H9 (cell line): ENCODE measurements at regions not wholly inside any gene's neighbourhood (a gene's known extent, or its start where the extent isn't known, plus 50 kb on each side); places are given as distances from the start of the nearest gene placed in this dataset.

Source experiments
- DNase-seq: peaks from one replicate; pipeline ENCODE4 v3.0.0-alpha.2; 2017
- H2AFZ ChIP-seq: one replicate; pipeline ENCODE4 v1.6.1; 2013; ENCODE audit warnings: mild to moderate bottlenecking, low read length, control low read depth, moderate library complexity
- H2AK5ac ChIP-seq: 2 replicates; pipeline ENCODE4 v1.6.1; 2013; ENCODE audit warnings: low read length, control low read depth, mixed read lengths; ENCODE audit not compliant: insufficient read length
- H2BK120ac ChIP-seq: one replicate; pipeline ENCODE4 v1.6.1; 2013; ENCODE audit warnings: low read depth, mild to moderate bottlenecking, low read length, control low read depth, inconsistent platforms; ENCODE audit not compliant: poor library complexity, severe bottlenecking
- H2BK12ac ChIP-seq: 2 replicates; pipeline ENCODE4 v1.6.1; 2013; ENCODE audit warnings: low read length, control low read depth, mixed read lengths, low read depth; ENCODE audit not compliant: insufficient read length
- H2BK15ac ChIP-seq: 2 replicates; pipeline ENCODE4 v1.6.1; 2013; ENCODE audit warnings: low read depth, low read length, control low read depth
- H2BK20ac ChIP-seq: one replicate; pipeline ENCODE4 v1.6.1; 2013; ENCODE audit warnings: low read depth, mild to moderate bottlenecking, low read length, control low read depth, inconsistent platforms; ENCODE audit not compliant: poor library complexity, severe bottlenecking
- H2BK5ac ChIP-seq: 2 replicates; pipeline ENCODE4 v1.6.1; 2013; ENCODE audit warnings: low read length, control low read depth, mixed read lengths; ENCODE audit not compliant: insufficient read length
- H3K14ac ChIP-seq: 2 replicates; pipeline ENCODE4 v1.6.1; 2013; ENCODE audit warnings: low read length, control low read depth; ENCODE audit not compliant: insufficient read depth
- H3K18ac ChIP-seq: 2 replicates; pipeline ENCODE4 v1.6.1; 2013; ENCODE audit warnings: low read depth, mild to moderate bottlenecking, mixed read lengths, low read length, control low read depth; ENCODE audit not compliant: insufficient read length
- H3K23ac ChIP-seq: 2 replicates; pipeline ENCODE4 v1.6.1; 2013; ENCODE audit warnings: low read length, control low read depth, mixed read lengths, low read depth; ENCODE audit not compliant: insufficient read length
- H3K23me2 ChIP-seq: 2 replicates; pipeline ENCODE4 v1.6.1; 2013; ENCODE audit warnings: low read depth, mild to moderate bottlenecking, mixed read lengths, low read length, control low read depth; ENCODE audit not compliant: insufficient read length, poor library complexity, severe bottlenecking
- H3K27ac ChIP-seq: 2 replicates; pipeline ENCODE4 v1.5.1; 2013; ENCODE audit warnings: low read length, control low read depth, mixed read lengths, low read depth; ENCODE audit not compliant: insufficient read length
- H3K27me3 ChIP-seq: 2 replicates; pipeline ENCODE4 v1.6.1; 2013; ENCODE audit warnings: low read length, control low read depth, inconsistent platforms; ENCODE audit not compliant: insufficient read depth
- H3K4ac ChIP-seq: 2 replicates; pipeline ENCODE4 v1.6.1; 2013; ENCODE audit warnings: low read depth, mild to moderate bottlenecking, control low read depth, inconsistent platforms, low read length, moderate library complexity
- H3K4me1 ChIP-seq: 2 replicates; pipeline ENCODE4 v1.6.1; 2013; ENCODE audit warnings: low read length, control low read depth, inconsistent platforms; ENCODE audit not compliant: insufficient read depth
- H3K4me2 ChIP-seq: 2 replicates; pipeline ENCODE4 v1.6.1; 2013; ENCODE audit warnings: low read length, control low read depth, mixed read lengths; ENCODE audit not compliant: insufficient read length, insufficient read depth
- H3K56ac ChIP-seq: 2 replicates; pipeline ENCODE4 v1.6.1; 2013; ENCODE audit warnings: low read depth, mild to moderate bottlenecking, mixed read lengths, low read length, control low read depth; ENCODE audit not compliant: insufficient read length
- H3K79me1 ChIP-seq: 2 replicates; pipeline ENCODE4 v1.6.1; 2013; ENCODE audit warnings: low read depth, mild to moderate bottlenecking, moderate library complexity, low read length, control low read depth, inconsistent platforms; ENCODE audit not compliant: insufficient read depth, poor library complexity, severe bottlenecking
- H3K79me2 ChIP-seq: 2 replicates; pipeline ENCODE4 v1.6.1; 2013; ENCODE audit warnings: low read length, control low read depth, inconsistent platforms; ENCODE audit not compliant: insufficient read depth
- H3K9ac ChIP-seq: 2 replicates; pipeline ENCODE4 v1.6.1; 2013; ENCODE audit warnings: low read length, control low read depth, mixed read lengths; ENCODE audit not compliant: insufficient read length; ENCODE audit errors: extremely low read depth
- H3K9me3 ChIP-seq: one replicate; pipeline ENCODE4 v1.6.1; 2013; ENCODE audit warnings: low read depth, low read length, inconsistent platforms; ENCODE audit not compliant: control insufficient read depth
- H3T11ph ChIP-seq: one replicate; pipeline ENCODE4 v1.6.1; 2013; ENCODE audit warnings: mild to moderate bottlenecking, low read length, control low read depth, inconsistent platforms
- H4K20me1 ChIP-seq: one replicate; pipeline ENCODE4 v1.6.1; 2013; ENCODE audit not compliant: control insufficient read depth, insufficient read length, insufficient read depth
- H4K5ac ChIP-seq: 2 replicates; pipeline ENCODE4 v1.6.1; 2013; ENCODE audit warnings: low read depth, mild to moderate bottlenecking, mixed read lengths, low read length, control low read depth; ENCODE audit not compliant: insufficient read length
- H4K8ac ChIP-seq: replicated peaks from 2 replicates; pipeline ENCODE4 v1.6.1; 2013; ENCODE audit warnings: low read length, control low read depth, mixed read lengths, low read depth; ENCODE audit not compliant: insufficient read length
- H4K91ac ChIP-seq: 2 replicates; pipeline ENCODE4 v1.6.1; 2013; ENCODE audit warnings: low read depth, mild to moderate bottlenecking, moderate library complexity, mixed read lengths, low read length, control low read depth; ENCODE audit not compliant: insufficient read length
- H3K27ac Mint-ChIP-seq, 3 experiments: 2 replicates in 2 of 3; 3 replicates in 1 of 3; pipeline ENCODE4 v1.8.0; 2020 to 2021; ENCODE audit warnings: mixed read lengths in 3 of 3, mild to moderate bottlenecking in 1 of 3, moderate library complexity in 1 of 3
- H3K27me3 Mint-ChIP-seq: 2 replicates; pipeline ENCODE4 v1.8.0; 2021; ENCODE audit warnings: low read depth, mild to moderate bottlenecking, moderate library complexity, mixed read lengths
- H3K36me3 Mint-ChIP-seq, 3 experiments: 2 replicates in 2 of 3; 3 replicates in 1 of 3; pipeline ENCODE4 v1.8.0; 2020 to 2021; ENCODE audit warnings: low read depth in 3 of 3, mixed read lengths in 3 of 3; ENCODE audit not compliant: insufficient read depth in 1 of 3
- H3K4me1 Mint-ChIP-seq, 2 experiments: 2 replicates each; pipeline ENCODE4 v1.8.0; 2020; ENCODE audit warnings: mixed read lengths in 2 of 2
- H3K4me3 Mint-ChIP-seq, 2 experiments: 2 replicates in 1 of 2; 3 replicates in 1 of 2; pipeline ENCODE4 v1.8.0; 2020 to 2021; ENCODE audit warnings: mild to moderate bottlenecking in 2 of 2, mixed read lengths in 2 of 2, moderate library complexity in 1 of 2
- H3K9me3 Mint-ChIP-seq, 2 experiments: 2 replicates in 1 of 2; 3 replicates in 1 of 2; pipeline ENCODE4 v1.8.0; 2020; ENCODE audit warnings: mild to moderate bottlenecking in 2 of 2, mixed read lengths in 2 of 2, moderate library complexity in 1 of 2
- WGBS: extraction: QIAGEN DNeasy Blood & Tissue Kit; methylation state at CpG from one replicate; pipeline ENCODE4 v1.1.7; 2013; ENCODE audit warnings: missing lambda C conversion rate, low lambda C conversion rate, mixed read lengths; ENCODE audit not compliant: insufficient read length; ENCODE audit errors: extremely low coverage; 5-methylcytosine and 5-hydroxymethylcytosine counted together
- TF ChIP-seq, protein P1 (sequence below): fragments of 200-600 bp; sonication (generic); conservative IDR thresholded peaks from 3 replicates; pipeline ENCODE4 v1.8.0; 2021; ENCODE audit warnings: antibody characterized with exemption, mild to moderate bottlenecking

GRCh38 chr6:148682990-148683389, 63.8 kb upstream of the UST start:
- Histone ChIP-seq H4K5ac (no peak overlapping the region), H2BK120ac (no peak overlapping the region), H4K20me1 (no peaks in the 10 kb centered on the region), H2BK20ac (no peak overlapping the region), H3K56ac (no peak overlapping the region), H3K4ac (no peak overlapping the region), H2AFZ (no peak overlapping the region), H2BK15ac (no peak overlapping the region), H3K23ac (no peak overlapping the region), H3K79me2 (no peaks in the 10 kb centered on the region), H2BK5ac (no peak overlapping the region), H4K8ac (no peak overlapping the region), H3K18ac (no peak overlapping the region), H2BK12ac (no peak overlapping the region), H3K27me3 (no peaks in the 10 kb centered on the region), H2AK5ac (no peak overlapping the region), H3K4me1 (no peaks in the 10 kb centered on the region; the same call in 1 of the 2 replicates), H3K27ac (no peak overlapping the region), H3K23me2 (no peaks in the 10 kb centered on the region), H3T11ph (no peak overlapping the region), H3K79me1 (no peaks in the 10 kb centered on the region), H3K14ac (no peak overlapping the region), H3K9ac (no peak overlapping the region), H4K91ac (no peak overlapping the region), H3K4me2 (no peak overlapping the region), H3K9me3 (no peaks in the 10 kb centered on the region)
- DNase-seq: no peak
- Mint-ChIP-seq H3K27me3 (no peaks in the 10 kb centered on the region; the same call in 1 of the 2 replicates), H3K4me3 (no peak overlapping the region), H3K4me1 (no peaks in the 10 kb centered on the region), H3K9me3 (no peaks in the 10 kb centered on the region; a peak in 1 of 5 replicates), H3K27ac (no peak overlapping the region; a peak in 1 of 7 replicates), H3K36me3 (peaks cover 0 to 2% (median 0%) of the 10 kb centered on the region in 3 experiments; a peak in 2 of 7 replicates)
- TF ChIP-seq, protein P1, sequence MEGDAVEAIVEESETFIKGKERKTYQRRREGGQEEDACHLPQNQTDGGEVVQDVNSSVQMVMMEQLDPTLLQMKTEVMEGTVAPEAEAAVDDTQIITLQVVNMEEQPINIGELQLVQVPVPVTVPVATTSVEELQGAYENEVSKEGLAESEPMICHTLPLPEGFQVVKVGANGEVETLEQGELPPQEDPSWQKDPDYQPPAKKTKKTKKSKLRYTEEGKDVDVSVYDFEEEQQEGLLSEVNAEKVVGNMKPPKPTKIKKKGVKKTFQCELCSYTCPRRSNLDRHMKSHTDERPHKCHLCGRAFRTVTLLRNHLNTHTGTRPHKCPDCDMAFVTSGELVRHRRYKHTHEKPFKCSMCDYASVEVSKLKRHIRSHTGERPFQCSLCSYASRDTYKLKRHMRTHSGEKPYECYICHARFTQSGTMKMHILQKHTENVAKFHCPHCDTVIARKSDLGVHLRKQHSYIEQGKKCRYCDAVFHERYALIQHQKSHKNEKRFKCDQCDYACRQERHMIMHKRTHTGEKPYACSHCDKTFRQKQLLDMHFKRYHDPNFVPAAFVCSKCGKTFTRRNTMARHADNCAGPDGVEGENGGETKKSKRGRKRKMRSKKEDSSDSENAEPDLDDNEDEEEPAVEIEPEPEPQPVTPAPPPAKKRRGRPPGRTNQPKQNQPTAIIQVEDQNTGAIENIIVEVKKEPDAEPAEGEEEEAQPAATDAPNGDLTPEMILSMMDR: no peak
- WGBS: no CpG with 5 or more reads among the region's 5 CpGs
